Endothelial cell of umbilical vein (primary cell): ENCODE measurements at regions not wholly inside any gene's neighbourhood (a gene's known extent, or its start where the extent isn't known, plus 50 kb on each side); places are given as distances from the start of the nearest gene placed in this dataset.

Experiments
- BruUV-seq: library from RNA; stranded (reverse); fragments of 400-500 nt; replicated peaks from 2 replicates; lab custom pipeline; 2021; lab: Mats Ljungman, UMichigan
- CTCF ChIA-PET: fragments of 300-600, 350-600 bp; sonication (Branson Sonifier 250); formaldehyde crosslinking; loops from one replicate; lab custom pipeline; 2021; ENCODE audit warnings: antibody characterized with exemption, inconsistent platforms; lab: Charles Lee
- POLR2A ChIA-PET: fragments of 300-600, 350-600 bp; sonication (Branson Sonifier 250); formaldehyde crosslinking; loops from one replicate; lab custom pipeline; 2021; ENCODE audit warnings: antibody characterized with exemption, inconsistent platforms; lab: Charles Lee
- DNase-seq: peaks from one replicate; pipeline ENCODE4 v3.0.0-alpha.2; 2011; ENCODE audit warnings: low read depth, low spot score
- FAIRE-seq: peaks from 2 replicates; lab custom pipeline; 2011; peaks lifted over from hg19 to GRCh38; lab: Jason Lieb, UNC
- H2AFZ ChIP-seq: 2 replicates; pipeline ENCODE4 v1.6.0; 2012; ENCODE audit warnings: low read depth, low read length, control low read depth, inconsistent platforms
- H3K27ac ChIP-seq: 2 replicates; pipeline ENCODE4 v1.5.1; 2011; ENCODE audit warnings: low read depth, mild to moderate bottlenecking, control low read depth, low read length, moderate library complexity; ENCODE audit not compliant: insufficient read depth
- H3K27me3 ChIP-seq, 2 experiments: 2 replicates each; pipeline versions ENCODE4 v1.6.0 to v1.6.1; 2011; ENCODE audit warnings: low read length in 2 of 2, mixed read lengths in 1 of 2; ENCODE audit not compliant: control insufficient read depth in 2 of 2, insufficient read depth in 2 of 2
- H3K36me3 ChIP-seq, 2 experiments: 2 replicates in 1 of 2; 3 replicates in 1 of 2; pipeline ENCODE4 v1.5.1; 2011; ENCODE audit warnings: low read length in 2 of 2, mild to moderate bottlenecking in 1 of 2, moderate library complexity in 1 of 2; ENCODE audit not compliant: control insufficient read depth in 2 of 2, insufficient read depth in 2 of 2; ENCODE audit errors: extremely low read depth in 1 of 2
- H3K4me1 ChIP-seq: 3 replicates; pipeline ENCODE4 v1.5.1; 2011; ENCODE audit warnings: mild to moderate bottlenecking, low read length; ENCODE audit not compliant: control insufficient read depth, insufficient read depth; ENCODE audit errors: extremely low read depth
- H3K4me2 ChIP-seq: 2 replicates; pipeline ENCODE4 v1.6.1; 2011; ENCODE audit warnings: low read length, control low read depth, mixed read lengths; ENCODE audit not compliant: insufficient read depth
- H3K4me3 ChIP-seq, 3 experiments: fragments of 200-600 bp in 1 of 3; sonication (generic), shearing (Covaris generic) in 1 of 3; replicated peaks in 1 of 3; 2 replicates each; pipeline ENCODE4 v1.5.1; 2011 to 2016; ENCODE audit warnings: control low read depth in 3 of 3, low read length in 3 of 3, mild to moderate bottlenecking in 2 of 3, inconsistent platforms in 1 of 3, low read depth in 1 of 3, moderate library complexity in 1 of 3; ENCODE audit not compliant: insufficient read depth in 1 of 3
- H3K79me2 ChIP-seq: 2 replicates; pipeline ENCODE4 v1.6.0; 2012; ENCODE audit warnings: low read length, inconsistent platforms; ENCODE audit not compliant: control insufficient read depth, insufficient read depth
- H3K9ac ChIP-seq: replicated peaks from 2 replicates; pipeline ENCODE3; 2011; ENCODE audit warnings: low read length, control low read depth; ENCODE audit not compliant: insufficient read depth; ENCODE audit errors: extremely low read depth
- H3K9me1 ChIP-seq: replicated peaks from 3 replicates; pipeline ENCODE4 v1.6.0; 2011; ENCODE audit warnings: mild to moderate bottlenecking, low read length; ENCODE audit not compliant: control insufficient read depth, insufficient read depth; ENCODE audit errors: extremely low read depth
- H3K9me3 ChIP-seq: replicated peaks from 2 replicates; pipeline ENCODE4 v1.5.1; 2012; ENCODE audit warnings: low read length, inconsistent platforms; ENCODE audit not compliant: control insufficient read depth, insufficient read depth
- H4K20me1 ChIP-seq: replicated peaks from 2 replicates; pipeline ENCODE3; 2011; ENCODE audit warnings: mild to moderate bottlenecking, low read length; ENCODE audit not compliant: control insufficient read depth, insufficient read depth; ENCODE audit errors: extremely low read depth
- CTCF ChIP-seq, 2 donors: IDR thresholded peaks; 1 replicate in 1 of 2; 2 replicates in 1 of 2; pipeline ENCODE4 v1.5.1; 2011; ENCODE audit warnings: low read length in 2 of 2, mild to moderate bottlenecking in 2 of 2, moderate library complexity in 2 of 2, control low read depth in 1 of 2, inconsistent platforms in 1 of 2, low read depth in 1 of 2; ENCODE audit not compliant: insufficient read depth in 1 of 2; ENCODE audit errors: extremely low read depth in 1 of 2
- EZH2 ChIP-seq: IDR thresholded peaks from 2 replicates; pipeline ENCODE4 v1.6.1; 2012; ENCODE audit warnings: borderline replicate concordance, low read depth, mild to moderate bottlenecking, moderate library complexity, low read length, inconsistent platforms; ENCODE audit not compliant: severe bottlenecking
- FOS ChIP-seq: IDR thresholded peaks from 2 replicates; pipeline ENCODE4 v1.6.1; 2011; ENCODE audit warnings: mild to moderate bottlenecking, low read length, moderate library complexity, borderline replicate concordance; ENCODE audit not compliant: insufficient read depth
- GATA2 ChIP-seq: IDR thresholded peaks from 2 replicates; pipeline ENCODE4 v1.7.0; 2011; ENCODE audit warnings: low read depth, mild to moderate bottlenecking, moderate library complexity, mixed read lengths, low read length; ENCODE audit not compliant: insufficient read length, insufficient read depth
- JUN ChIP-seq: IDR thresholded peaks from 2 replicates; pipeline ENCODE4 v1.6.1; 2011; ENCODE audit warnings: borderline replicate concordance, low read depth; ENCODE audit not compliant: insufficient read length, insufficient read depth
- MAX ChIP-seq: IDR thresholded peaks from 2 replicates; pipeline ENCODE4 v1.6.1; 2011; ENCODE audit not compliant: insufficient read depth, insufficient read length
- MYC ChIP-seq: IDR thresholded peaks from one replicate; pipeline ENCODE4 v1.6.1; 2011; ENCODE audit warnings: mild to moderate bottlenecking, low read depth, low read length
- POLR2A ChIP-seq: IDR thresholded peaks from 2 replicates; pipeline ENCODE4 v1.6.1; 2012; ENCODE audit warnings: low read depth, mild to moderate bottlenecking, control low read depth, low read length
- POLR2AphosphoS5 ChIP-seq: IDR thresholded peaks from 2 replicates; pipeline ENCODE4 v1.6.1; 2012; ENCODE audit warnings: low read depth, mild to moderate bottlenecking, control low read depth, low read length, moderate library complexity; ENCODE audit not compliant: insufficient read depth
- dilution Hi-C: fragments of 300-500 bp; cut with MboI; formaldehyde crosslinking; loops from one replicate; pipeline ENCODE4 v1.15.0; 2019; ENCODE audit warnings: low sequenced_read_pairs; ENCODE audit not compliant: extremely low pct_ligation_motif_present
- intact Hi-C: fragments of 100-400 bp; cut with micrococcal nuclease; formaldehyde crosslinking; loops from one replicate; pipeline ENCODE4 v1.10.0; 2022

GRCh38 chr15:69731581-69731980 lies 279.0 kb downstream of the RPLP1 start:
- H3K4me3 ChIP-seq, result no peak overlapping the region
- no peaks in the 10 kb centered on the region for H3K36me3 ChIP-seq
- no peaks in the 10 kb centered on the region for H3K9me3 ChIP-seq
- H3K9ac ChIP-seq, result no peak overlapping the region
- no TSS peak for BruUV-seq
- FAIRE-seq (no peak), DNase-seq (no peak)
- H3K27ac ChIP-seq, result no peak overlapping the region
- no peaks in the 10 kb centered on the region for H3K9me1 ChIP-seq
- intact Hi-C loops, result loop anchor here (2.0 kb wide), 1 partner anchor 29 kb away; no protein-coding TSS in a partner anchor
- no peak overlapping the region for H2AFZ ChIP-seq
- peaks cover 15 to 26% of the 10 kb centered on the region in 2 experiments for H3K27me3 ChIP-seq
- H3K79me2 ChIP-seq, result no peaks in the 10 kb centered on the region
- POLR2A ChIA-PET, result no interaction called here
- CTCF ChIA-PET, result no interaction called here
- H3K4me1 ChIP-seq, result no peaks in the 10 kb centered on the region
- TF ChIP-seq JUN (no peak), FOS (no peak), CTCF (IDR thresholded peaks at IDR 0.05; ENCODE audit: extremely low read depth in 1 of 2, insufficient read depth in 1 of 2, low read depth in 1 of 2, low read length in 2 of 2) (no peak), EZH2 (no peak), MYC (no peak), GATA2 (no peak), MAX (no peak), POLR2AphosphoS5 (no peak), POLR2A (no peak)
- dilution Hi-C loops, result no loop called here
- no peak overlapping the region for H3K4me2 ChIP-seq
- no peaks in the 10 kb centered on the region for H4K20me1 ChIP-seq
